Right ventricle myocardium inferior (tissue), 1 donor: ENCODE measurements at regions not wholly inside any gene's neighbourhood (a gene's known extent, or its start where the extent isn't known, plus 50 kb on each side); places are given as distances from the start of the nearest gene placed in this dataset.
A peak's percentile ranks its signal among the peaks of the same experiment; 100 is the strongest.

Experiments
- ATAC-seq: fragments of 200-7000 bp; cut with Tn5 transposase; one replicate; pipeline ENCODE4 v1.9.1; 2020; ENCODE audit warnings: mild to moderate bottlenecking, moderate library complexity
- DNase-seq: peaks from one replicate; pipeline ENCODE4 v3.0.0; 2021; ENCODE audit errors: missing footprints
- intact Hi-C: fragments of 100-400 bp; cut with DNase I; formaldehyde crosslinking; loops from one replicate; pipeline ENCODE4 v1.11.0; 2022
- donor health status: DM: no; HTN: yes; CAD: no; lungs with severe emphysema.

GRCh38 chr12:102781117-102781516 is 135.9 kb downstream of the PAH start:
- intact Hi-C loops, result no loop called here
- DNase-seq (no peak), ATAC-seq (peak; percentile 23)

GRCh38 chr12:102776041-102776440 is 141.0 kb downstream of the PAH start:
- DNase-seq (no peak), ATAC-seq (no peak)
- intact Hi-C loops, result no loop called here

GRCh38 chr12:102769323-102769916 is 147.6 kb downstream of the PAH start:
- DNase-seq (no peak), ATAC-seq (peak; percentile 70)
- intact Hi-C loops, result no loop called here

GRCh38 chr12:102766961-102767360 is 150.1 kb downstream of the PAH start:
- ATAC-seq (no peak), DNase-seq (no peak)
- intact Hi-C loops, result no loop called here

- intact Hi-C loops, result no loop called here
- DNase-seq (no peak), ATAC-seq (no peak)
Measured at GRCh38 chr12:102765736-102766135, 151.3 kb downstream of the PAH start.

DNA sequence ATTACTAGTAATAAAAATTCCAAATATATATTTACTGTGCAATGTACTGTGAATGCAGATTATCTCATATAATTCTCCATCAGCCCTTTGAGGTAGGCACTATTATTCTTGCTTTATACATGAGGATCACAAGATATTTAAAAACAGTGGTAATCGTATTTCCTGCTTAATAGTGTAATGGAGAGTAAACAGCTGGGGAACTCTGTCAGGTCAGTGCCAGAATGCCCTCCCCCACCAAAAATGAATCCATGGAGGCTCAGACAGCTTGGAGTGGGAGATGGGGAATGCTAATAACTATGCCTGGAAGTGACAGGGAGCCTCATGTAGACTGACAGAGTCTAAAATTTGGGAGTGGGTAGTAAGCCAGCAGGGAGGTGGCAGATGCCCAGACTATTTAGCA is 153.6 kb downstream of the PAH start:
- no peak for DNase-seq
- no peak for ATAC-seq
- intact Hi-C loops, result no loop called here

DNA sequence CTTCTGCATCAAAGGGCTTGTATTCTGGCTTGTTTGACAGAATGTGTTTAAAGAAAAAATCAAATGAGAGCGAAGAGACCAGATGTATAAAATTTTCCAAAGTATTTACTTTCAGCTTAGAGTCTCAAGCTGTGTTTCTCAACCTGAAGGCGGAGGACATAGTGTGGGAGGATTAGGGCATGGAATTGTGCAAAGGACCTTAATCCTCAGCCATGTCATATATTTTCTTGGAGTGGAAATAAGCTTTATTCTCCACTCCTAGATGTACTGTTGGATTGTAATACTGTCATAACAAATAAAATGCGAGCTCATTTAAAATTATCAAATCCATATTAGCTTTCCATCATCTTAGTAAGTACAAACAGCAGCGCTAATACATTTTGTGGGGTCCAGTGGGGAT is 154.0 kb downstream of the PAH start:
- DNase-seq (no peak), ATAC-seq (no peak)
- intact Hi-C loops, result no loop called here

DNA sequence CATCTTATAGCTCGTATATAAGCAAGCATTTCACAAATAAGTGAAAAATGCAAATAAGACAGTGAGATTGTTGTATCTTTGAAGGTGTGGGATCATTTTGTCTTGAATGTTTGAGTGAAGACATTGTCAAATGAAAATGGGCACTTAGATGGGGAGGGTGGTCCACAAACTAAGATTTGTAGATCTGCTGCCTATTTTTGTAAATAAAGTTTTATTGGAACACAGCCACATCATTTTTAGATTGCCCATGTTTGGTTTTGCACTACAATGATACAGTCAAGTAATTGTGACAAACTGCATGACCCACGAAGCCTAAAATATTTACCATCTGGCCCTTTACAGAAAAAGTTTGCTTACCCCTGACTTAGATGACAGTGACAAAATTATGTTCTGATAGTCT is 156.7 kb downstream of the PAH start:
- ATAC-seq, result no peak
- intact Hi-C loops, result no loop called here

GRCh38 chr12:102759466-102759865 is 157.6 kb downstream of the PAH start:
- intact Hi-C loops, result no loop called here
- ATAC-seq (no peak), DNase-seq (no peak)

More for the DNA sequence above, 156.7 kb downstream of the PAH start:
- DNase-seq, result no peak

DNA sequence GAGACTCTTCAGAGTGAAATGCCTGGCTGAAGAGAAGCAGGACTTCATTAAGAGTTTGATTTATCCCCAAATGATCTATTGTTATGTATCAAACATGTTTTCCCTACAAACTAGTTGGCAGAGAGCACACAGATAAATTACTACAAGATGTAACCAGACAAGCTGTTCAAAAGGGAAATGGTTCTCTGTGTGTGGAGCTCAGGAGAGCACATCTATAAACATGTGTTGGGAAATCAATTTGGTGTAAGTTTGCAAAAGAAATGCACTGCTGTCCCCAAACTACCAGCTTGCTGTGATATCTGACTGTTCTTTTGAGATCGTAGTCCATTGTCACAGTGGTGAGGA is 159.2 kb downstream of the PAH start:
- intact Hi-C loops, result no loop called here
- DNase-seq, result no peak
- ATAC-seq, result peak; percentile 23

GRCh38 chr12:102757154-102757881 is 159.7 kb downstream of the PAH start:
- ATAC-seq (peak; percentile 46), DNase-seq (peak; percentile 75)
- intact Hi-C loops, result no loop called here

DNA sequence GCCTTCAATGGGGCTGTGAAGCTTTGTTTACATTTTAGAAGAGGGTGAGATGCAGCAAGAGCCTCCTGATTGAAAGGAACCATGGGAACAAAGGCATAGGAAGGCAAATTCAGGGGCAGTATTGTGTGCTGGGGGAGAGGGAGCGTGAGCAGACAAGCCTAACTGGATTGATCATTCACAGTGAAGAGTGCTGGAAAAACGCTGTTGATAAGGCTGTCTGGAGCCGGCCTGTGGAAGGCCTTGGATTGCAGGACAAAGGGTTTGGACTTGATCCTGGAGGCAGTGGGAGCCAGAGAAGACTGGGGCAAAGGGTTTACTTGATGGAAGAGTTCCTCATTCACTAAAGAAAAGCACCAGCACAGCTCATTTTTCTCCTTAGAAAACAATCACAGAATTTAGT is 160.5 kb downstream of the PAH start:
- intact Hi-C loops, result no loop called here
- DNase-seq (no peak), ATAC-seq (peak; percentile 68)

DNA sequence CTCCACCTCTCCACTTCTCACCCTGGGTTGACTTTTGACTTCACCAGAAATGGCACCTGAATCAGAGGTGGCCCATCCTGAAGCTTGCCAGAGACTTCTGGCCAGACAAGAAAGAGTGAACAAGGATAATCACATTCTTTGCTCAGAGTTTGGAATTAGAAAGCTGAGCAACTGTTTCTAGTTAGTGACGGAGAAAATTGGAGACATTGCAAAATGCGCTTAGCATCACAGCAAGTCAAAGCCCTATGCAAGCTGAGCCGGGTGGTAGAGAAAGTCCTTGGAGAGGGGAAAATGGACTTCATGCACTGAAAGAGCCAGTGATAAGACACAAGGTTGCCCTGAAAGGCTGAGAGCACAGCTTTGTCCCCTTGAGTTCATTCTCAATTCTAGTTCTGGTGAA is 161.8 kb downstream of the PAH start:
- intact Hi-C loops, result no loop called here
- DNase-seq (no peak), ATAC-seq (no peak)

DNA sequence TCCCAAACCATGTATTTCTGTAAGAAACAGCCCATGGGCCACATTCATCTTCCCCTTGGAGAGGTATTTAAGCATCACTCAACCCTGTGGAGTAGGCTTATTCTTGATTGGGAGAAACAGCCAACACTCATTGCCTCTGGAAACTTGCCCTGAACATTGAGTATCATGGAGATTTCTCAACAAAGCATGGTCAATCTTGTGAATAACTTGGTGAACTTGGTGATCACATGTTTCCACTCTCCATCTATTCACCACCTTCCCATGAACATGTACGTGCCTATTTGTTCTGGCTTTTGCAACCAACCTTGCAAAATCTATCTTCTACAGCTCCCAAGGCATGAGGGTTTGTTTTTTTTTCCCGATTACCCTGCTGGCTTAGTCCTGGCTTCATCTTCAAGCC is 163.2 kb downstream of the PAH start:
- no peak for DNase-seq
- intact Hi-C loops, result no loop called here
- no peak for ATAC-seq

GRCh38 chr12:102748704-102749103 is 168.3 kb downstream of the PAH start:
- intact Hi-C loops, result no loop called here
- no peak for ATAC-seq
- DNase-seq, result no peak

DNA sequence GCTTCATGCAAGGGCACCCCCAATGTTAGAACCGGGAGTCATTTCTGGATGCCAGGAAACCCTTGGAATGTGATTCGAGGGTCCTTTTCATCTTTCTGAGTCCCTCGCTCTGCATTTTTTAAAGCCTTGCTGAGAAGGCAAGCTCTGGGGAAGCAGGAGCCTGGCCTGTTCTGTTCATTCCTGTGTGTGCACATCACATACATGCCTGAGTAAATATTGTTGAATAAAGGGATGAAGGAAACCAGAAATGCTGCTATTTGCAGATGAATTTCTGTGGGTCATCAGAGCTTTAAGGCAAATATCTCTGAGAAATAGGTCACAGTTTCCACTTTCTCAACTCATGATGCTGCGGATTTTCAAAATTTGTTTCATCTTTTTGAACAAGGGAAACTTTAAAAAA is 170.1 kb downstream of the PAH start:
- intact Hi-C loops, result no loop called here
- ATAC-seq (no peak), DNase-seq (no peak)

DNA sequence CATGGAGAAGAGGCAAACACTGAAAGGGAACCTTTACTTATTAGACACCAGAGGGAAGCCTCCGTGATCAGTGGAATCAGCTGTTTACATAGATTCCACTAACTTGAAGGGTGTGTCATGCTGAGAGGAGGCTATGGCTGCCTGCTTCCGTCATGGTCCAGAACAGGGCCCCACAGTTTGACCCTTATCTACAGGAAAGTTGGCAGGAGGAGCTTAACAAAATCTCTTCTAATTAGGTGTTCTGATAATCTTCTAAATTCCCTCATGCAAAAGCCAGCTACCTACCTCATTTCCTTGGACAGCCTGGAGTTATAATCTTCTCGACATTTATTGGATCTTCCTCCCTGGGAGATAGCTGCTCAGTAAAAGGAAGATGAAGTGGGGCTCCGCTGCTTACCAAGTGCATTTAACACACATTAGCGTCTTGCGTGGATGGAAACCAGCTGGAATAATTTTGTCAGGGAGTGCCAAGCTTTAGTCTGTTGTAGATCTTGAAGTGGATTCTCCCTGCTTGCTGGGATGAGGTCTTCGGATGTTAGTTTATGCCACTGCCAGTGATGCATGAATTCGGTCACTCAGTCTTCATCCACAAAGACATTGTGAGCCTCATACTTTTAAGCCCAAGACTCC is 171.0 kb downstream of the PAH start:
- no peak for ATAC-seq
- intact Hi-C loops, result no loop called here
- DNase-seq, result no peak

- intact Hi-C loops, result no loop called here
- no peak for ATAC-seq
- no peak for DNase-seq
Measured at GRCh38 chr12:102741196-102741595, 175.8 kb downstream of the PAH start.

GRCh38 chr12:102740141-102740955 is 176.7 kb downstream of the PAH start:
- DNase-seq (no peak), ATAC-seq (no peak)
- intact Hi-C loops, result no loop called here

DNA sequence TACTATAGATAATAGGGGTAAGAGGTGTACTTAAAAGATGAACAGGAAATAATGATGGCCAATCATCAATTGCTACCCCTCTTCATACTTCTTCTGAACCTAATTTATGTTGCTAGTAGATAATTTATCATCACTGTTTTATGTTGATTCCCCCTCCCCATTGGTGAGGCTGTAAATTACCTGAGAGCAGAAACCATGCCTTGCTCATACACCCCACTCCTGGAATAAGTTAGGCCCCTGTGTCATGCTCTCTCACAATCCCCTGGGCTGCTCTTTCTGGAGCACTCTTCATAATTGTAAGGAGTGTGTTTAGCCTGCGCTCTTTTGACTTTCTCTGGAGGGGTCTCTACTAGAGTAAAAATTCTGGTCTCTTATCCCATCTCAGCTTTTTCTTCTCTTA is 180.7 kb downstream of the PAH start:
- ATAC-seq, result no peak
- intact Hi-C loops, result no loop called here
- DNase-seq, result no peak
